Frontal cortex (tissue), 3 donors: ENCODE measurements at regions not wholly inside any gene's neighbourhood (a gene's known extent, or its start where the extent isn't known, plus 50 kb on each side); places are given as distances from the start of the nearest gene placed in this dataset.
"Not testable (repeated sequence)": the region's sequence is repeated elsewhere in the genome, so short reads cannot be mapped to it uniquely, and the experiment has no call there.

Source experiments
- DNase-seq, 2 donors: peaks; one replicate each; pipeline ENCODE4 v3.0.0; 2012; ENCODE audit warnings: low spot score in 2 of 2
- FAIRE-seq: peaks from 2 replicates; lab custom pipeline; 2012; peaks lifted over from hg19 to GRCh38; lab: Jason Lieb, UNC
- donor health status: control.
- donor health status: control.
- donor health status: control.

DNA sequence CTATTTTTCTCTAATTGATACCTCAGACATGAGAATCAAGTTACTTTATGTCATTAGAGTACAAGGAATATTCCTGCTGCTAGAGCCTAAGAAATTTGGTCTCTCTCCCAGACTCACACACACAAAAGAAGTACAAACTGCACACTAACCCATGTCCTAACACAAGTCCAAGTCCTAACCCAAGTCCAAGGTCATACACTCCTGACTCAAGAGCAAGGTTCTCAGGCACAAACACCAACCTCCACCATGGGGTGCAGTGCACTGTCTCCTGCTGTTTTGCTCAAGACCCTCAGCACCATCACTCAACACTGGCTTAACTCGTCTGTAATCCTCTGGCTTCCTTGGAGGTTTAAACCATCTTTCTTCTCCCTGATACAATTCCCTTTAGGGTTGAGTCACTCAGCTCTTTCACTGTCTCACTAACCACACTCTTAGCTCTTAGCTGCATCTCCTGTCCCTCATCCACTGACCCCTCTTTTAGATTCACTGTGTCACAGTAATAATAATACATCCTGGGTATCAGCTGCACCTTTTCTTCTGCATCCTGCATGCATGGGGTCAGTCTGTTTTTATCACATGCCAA is 129.8 kb downstream of the BCL2L11 start:
- FAIRE-seq (no peak), DNase-seq (no peak)

DNA sequence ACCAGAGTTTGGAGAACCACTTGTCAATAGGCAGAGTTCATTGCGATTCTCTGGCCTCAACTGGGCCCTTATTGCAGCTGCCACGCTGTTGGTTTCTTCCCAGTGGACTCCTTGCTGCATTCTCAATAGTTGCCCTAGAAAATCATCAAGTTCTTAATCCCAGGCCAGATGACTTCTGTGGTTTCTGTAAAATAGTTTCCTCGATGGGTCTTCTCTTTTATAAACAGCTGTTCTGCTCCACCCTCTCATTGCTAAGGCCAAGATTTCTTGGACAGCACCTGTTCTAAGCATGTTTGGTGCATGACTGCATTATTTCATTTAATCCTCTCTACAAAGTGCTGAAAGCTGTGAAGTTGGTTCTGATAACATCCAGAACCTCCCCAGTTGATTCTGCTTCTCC is 131.0 kb downstream of the BCL2L11 start:
- DNase-seq = no peak
- no peak for FAIRE-seq

DNA sequence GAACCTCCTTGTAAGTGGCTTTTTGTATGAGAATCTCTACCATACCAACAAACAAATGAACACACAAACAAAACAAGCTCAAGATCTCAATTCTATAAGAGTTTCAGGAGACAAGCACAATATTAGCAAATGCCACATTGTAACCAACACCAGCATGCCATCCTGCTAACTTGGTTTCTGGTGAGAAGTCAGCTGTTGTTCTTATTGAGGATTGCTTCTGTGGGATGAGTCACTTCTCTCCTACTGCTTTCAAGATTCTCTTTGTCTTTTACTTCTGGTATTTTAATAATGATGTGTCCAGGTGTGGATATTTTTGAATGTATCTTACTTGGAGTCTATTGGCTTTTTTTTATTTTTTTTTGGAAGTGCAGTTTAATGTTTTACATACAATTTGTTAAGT is 131.7 kb downstream of the BCL2L11 start:
- no peak for FAIRE-seq
- no peak for DNase-seq

DNA sequence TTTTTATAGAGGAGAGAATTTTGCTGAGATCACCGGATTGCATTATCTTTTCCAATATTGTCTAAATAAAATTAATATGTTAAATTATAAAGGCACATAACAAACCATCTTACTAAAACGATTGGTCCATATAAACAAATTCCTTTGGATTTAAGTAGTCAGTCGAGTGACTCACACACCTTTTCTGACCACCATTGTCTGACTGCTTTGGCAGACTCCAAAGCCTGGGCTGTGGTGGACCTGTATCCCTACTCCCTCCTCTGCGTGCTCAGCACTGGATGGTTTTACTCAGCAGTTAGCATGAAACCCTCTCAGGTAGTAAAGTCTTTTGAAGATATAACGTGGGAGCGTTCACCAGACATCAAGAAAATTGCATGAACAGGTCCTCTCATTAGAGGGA is 134.2 kb downstream of the BCL2L11 start:
- FAIRE-seq, DNase-seq: not testable (repeated sequence)

DNA sequence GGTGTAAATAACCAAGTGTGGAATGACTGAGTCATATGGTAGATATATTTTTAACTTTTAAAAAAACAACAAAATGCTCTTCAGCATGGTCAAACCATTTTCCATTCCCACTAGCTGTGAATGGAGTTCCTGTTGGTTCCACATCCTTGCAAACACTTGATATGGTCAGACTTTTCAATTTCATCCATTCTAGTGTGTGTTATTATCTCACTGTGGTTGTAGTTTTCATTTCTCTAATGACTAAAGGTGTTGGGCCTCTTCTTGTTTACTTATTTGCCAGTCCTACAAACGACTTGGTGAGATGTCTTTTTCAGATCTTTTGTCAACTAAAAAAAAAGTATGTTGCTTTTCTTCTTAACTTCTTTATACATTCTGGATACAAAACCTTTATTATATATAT is 135.9 kb downstream of the BCL2L11 start:
- not testable (repeated sequence) for DNase-seq, FAIRE-seq

DNA sequence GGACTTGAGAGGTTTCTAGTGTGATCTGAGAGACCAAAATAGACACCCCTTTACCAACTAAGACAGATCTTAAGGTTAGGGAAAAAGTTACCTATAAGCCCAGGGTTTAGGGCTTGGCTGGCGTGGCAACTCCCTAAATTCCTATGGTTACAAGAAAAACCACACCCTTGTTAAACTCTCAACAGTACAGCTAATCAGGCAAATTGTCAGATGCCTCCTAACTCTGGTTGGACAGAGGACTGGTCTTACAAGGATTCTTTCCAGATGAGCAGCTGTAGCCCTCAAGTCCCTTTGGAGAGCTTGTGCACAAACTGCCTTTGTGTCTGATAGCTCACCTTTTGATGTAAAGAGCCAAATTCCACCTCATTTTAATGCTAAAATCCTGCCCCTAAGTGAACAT is 136.9 kb downstream of the BCL2L11 start:
- DNase-seq, FAIRE-seq: not testable (repeated sequence)

DNA sequence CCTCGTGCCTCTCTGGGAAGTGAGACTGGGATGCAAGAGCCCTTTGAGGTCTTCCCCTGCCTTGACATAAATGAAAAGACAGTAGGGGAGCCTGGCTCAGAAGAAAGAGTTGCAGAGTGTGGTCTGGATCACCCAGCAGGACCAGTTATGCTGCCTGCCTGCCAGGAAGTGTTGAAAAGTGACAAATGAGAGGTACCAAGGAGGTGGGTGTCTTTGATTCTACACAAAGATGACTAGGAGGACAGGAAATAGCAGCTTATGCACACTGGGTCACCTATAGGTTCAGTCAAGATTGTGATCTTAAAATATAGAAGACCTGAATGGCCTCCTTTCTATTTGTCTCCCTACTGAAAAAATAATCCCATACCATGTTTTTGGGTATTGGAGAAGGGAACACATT is 137.6 kb downstream of the BCL2L11 start:
- not testable (repeated sequence) for DNase-seq, FAIRE-seq

DNA sequence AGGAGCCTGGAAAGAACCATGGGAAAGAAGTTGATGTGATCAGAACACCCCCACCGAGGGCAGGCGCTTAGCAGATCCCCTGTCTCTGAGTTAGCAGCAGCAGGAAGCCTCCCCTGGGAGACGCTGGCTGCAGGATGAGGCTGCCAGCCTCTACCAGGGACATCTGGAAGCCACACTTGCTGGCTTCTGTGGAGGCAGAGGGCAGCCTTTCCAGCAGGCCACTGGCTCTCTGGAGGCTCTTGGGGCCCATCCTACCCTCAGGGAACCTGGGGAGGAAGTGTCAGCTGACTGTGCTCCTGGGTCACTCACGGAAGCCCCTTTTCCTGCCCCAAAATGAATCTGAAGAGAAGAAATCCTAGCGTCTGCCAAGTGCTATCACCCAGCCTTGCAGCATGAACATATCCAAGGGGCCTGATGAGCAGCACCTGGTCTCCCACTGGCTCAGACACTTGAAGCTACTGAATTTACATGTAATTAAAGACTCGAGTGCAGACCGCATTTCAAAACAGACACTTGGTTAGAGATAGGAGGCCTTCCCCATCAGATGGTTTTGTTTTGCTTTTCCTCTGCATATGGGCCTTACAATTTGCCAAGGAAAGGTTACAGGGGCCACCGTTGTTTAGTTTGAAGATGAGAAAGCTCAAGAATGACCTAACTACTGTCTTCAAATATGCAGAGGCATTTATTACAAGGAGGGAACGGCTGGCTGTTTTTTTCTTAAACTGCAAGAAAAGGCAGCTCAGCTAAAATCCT is 142.1 kb downstream of the BCL2L11 start:
- not testable (repeated sequence) for FAIRE-seq, DNase-seq

DNA sequence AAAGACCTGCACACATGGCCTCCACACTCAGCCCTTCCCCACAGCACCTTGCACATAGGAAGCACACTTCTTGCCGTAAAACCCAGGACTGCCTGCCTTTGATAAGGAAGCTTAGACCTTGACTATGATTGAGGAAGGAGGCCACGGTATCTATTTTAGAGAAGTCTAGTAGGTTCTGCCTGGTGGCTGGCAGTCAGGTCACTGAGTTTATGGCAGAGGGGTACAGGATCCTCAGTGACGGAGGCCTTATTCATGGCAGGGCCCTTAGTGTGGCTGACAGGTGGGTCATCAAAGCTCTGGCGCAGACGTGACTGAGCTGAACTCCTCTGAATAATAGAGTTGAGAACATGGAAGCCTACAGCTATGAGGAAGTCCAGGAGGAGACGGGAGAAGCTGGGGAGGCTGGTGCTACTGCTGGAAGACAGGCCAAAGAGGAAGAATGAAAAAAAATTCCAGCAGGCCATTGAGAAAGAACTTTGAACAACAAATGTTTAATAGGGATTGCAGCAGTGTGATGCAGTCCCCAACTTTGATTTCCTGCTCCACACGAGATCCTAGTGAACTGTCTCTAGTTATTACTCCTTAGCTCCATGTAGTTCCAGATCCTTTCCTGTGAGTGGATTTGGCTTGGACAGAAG is 142.8 kb downstream of the BCL2L11 start:
- FAIRE-seq, DNase-seq: not testable (repeated sequence)

DNA sequence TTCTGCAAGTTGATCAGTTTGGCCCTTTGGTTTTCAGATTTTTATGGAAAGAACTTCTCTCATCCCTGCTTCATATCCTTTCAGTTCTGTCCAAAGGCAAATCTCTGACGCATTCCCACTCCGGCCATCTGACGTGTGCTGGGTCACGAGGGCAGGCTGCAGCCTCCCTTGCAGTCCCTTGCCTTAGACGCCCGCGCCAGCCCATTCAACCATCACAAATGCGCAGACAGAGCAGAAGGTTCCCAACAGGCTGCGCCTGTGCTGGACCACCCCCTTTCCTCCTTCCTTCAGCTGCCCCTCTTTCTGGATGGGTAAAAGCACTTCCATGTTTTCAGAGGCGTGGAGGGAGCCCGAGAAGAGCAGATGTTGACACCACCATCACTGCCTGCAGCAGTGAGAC is 144.2 kb downstream of the BCL2L11 start:
- DNase-seq, FAIRE-seq: not testable (repeated sequence)

DNA sequence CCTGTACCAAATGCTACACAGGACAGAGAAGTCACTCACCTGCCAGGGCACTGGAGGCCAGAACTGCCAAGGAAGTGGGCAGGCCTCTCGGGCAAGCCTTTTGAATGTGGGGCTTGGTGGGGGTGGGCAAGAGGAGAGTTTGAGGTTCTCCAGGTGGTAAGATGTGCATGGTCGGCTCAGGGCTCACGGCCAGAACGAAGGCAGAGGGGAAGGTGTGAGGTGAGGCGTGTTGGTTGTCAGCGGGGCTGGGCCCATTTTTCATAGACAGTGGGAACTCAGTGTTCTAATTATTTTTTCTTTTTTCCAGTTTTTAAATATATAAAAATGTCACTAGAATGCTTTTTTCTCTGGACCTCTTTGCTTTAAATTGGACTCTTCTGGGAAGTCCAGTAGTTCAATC is 145.8 kb downstream of the BCL2L11 start:
- not testable (repeated sequence) for DNase-seq, FAIRE-seq

DNA sequence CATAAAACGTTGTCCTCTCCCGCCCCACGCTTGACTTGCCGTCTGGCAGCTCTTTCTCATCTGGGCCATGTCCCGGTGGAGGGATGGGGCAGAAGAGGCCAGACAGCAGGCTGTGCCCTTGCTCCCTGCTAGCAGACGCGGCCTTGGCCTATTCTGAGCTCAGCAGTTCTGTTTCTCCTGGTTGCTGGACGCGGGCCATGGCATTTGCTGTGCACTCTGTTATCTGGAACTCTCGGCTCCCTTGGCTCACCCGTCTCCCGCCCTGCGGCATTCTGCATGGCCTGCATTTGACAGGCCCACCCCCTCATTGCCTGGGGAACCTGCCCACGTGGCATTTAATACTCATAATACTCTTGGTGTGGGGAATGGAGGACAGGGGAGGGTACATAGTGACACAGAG is 146.3 kb downstream of the BCL2L11 start:
- not testable (repeated sequence) for FAIRE-seq
- peak in 1 of 2 donors; percentile 14 for DNase-seq

DNA sequence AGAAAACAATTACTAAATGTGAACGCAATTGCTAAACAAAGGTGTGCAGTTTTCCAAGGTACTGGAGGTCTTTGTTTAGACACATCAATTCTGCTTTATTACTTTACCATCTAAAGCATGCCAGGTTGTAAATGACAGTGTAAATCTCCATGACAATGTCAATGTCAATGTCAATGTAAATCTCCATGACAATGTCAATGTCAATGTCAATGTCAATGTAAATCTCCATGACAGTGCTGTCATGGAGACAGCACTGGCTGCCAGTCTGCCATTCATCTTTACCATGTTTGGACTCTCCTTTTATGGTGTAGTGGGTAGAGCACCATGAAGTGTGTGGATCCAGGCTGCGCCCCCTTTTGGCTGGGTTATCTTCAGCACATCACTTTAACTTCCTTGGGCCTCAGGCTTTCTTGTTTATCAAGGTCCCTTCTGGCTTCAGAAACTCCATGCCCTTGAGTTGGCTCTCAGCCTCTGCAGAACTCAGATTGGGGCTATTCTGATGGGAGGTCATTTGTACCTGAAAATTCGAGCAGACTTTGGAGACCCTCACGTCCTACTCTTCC is 149.1 kb downstream of the BCL2L11 start:
- DNase-seq, FAIRE-seq: not testable (repeated sequence)

DNA sequence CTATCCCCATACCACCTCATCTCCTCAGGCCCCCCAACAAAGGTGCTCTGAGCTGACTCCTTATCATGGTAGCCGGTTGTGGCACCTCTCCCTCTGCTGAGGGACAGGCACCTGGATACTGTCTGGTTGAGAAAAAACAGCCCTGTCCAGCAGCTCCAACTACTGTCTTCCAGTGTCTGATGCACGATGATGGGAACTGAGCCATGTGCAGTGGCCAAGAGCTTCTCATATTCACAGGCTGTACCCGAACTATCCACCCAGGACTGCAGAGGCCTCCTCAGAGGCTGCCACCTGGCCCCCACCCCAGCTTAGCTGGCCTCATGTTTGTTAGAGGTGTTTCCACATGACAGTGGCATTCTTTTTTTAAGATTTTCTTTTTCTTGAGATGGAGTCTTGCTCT is 149.9 kb downstream of the BCL2L11 start:
- not testable (repeated sequence) for DNase-seq, FAIRE-seq

DNA sequence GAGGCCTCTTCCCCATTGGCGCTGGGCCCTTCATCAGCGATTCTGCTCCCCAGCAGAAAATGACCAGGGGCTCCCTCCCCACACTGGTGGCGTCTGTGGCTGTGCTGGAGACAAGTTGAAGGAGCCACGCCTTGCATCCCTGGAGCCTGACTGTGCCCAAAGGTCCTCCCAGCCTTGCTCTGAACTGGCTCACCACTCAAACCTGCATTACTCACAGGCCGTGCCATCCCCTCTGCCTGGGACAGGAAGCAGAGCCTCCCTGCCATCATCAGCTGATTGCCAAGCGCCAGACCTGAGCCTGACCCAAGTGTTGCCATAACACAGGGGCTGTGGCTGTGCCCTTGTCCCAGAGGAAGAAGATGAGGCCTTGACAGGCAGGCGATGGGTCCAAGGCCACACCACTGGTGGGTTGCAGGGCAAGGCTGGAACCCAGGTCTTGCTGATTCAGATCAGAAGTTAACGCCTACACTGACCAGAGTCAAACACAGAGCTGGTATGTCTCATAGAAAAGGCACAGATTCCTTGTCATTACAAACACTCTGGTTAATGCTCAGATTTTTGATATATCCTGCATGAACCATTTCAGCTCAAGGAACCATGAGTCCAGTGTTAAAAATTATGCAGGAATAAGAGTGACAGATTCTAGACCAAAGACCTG is 151.1 kb downstream of the BCL2L11 start:
- FAIRE-seq, DNase-seq: not testable (repeated sequence)

DNA sequence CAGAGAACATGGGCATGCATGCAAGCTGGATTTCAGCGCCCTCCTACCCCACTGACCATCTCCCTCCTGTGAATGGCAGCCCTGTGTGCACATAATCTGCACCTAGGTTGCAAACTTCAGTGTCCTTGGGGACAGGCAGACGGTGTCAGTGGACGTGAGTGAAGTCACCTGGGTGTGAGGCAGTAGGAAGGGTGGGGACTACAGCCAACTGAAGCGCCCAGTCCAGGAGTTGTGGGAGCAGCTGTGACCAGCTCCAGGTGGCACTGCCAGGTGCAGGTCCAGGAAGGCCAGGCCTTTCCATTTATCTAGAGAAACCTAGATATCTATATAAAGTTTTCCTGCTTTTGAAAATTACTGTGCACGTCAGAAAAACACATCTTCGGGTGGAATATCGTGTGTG is 152.3 kb downstream of the BCL2L11 start:
- FAIRE-seq, DNase-seq: not testable (repeated sequence)

DNA sequence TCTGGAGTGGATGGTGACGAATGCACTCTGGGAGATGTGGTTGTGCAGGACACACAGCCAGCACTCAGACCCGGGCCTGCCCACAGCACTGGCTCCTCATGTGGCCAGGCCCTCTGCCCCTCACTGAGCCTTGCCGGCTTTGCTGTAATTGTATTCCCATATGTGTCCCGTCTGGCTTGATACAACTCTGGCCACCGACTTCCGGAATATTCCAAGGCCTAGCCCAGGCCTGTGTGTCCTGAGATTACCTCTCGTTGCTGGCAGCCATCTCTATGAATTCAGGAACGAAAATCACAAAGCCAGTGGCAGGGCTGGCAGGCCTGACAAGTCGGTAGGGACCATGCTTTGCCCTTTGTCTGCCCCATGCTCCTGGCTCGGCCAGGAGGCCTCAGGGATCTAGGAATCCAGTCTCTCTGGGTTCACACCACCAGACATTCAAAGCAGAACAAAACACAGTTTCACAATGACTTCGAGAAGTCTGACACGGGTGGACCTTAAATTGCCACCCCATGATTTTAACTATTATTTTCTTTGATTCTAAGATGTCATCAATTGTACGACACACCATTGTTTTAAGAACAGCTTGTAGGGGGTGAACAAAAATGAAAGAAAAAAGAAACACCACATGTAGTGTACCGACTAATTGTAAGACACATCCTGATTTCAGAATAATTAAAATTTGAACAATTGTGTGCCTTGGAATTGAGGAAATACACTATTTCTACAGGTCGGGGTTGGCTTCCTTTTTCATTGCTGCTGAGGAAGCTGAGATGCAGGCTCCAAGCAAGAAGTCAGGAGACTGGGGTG is 154.5 kb downstream of the BCL2L11 start:
- not testable (repeated sequence) for FAIRE-seq, DNase-seq

DNA sequence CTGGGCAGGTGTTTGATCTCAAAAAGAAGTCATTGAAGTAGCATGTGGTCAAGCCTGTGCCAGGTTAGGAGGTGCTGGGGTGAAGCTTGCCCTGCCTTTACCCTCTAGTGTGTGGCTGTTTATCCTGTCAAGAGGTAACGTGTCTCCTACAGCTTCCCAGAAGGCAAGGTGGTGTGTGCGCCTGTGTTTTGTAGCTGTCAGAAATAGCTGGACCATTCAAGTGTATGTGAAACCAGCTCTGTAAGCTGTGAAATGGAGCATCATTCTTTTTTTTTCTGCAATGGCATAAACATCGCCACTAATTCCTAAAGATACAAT is 155.1 kb downstream of the BCL2L11 start:
- DNase-seq, FAIRE-seq: not testable (repeated sequence)

DNA sequence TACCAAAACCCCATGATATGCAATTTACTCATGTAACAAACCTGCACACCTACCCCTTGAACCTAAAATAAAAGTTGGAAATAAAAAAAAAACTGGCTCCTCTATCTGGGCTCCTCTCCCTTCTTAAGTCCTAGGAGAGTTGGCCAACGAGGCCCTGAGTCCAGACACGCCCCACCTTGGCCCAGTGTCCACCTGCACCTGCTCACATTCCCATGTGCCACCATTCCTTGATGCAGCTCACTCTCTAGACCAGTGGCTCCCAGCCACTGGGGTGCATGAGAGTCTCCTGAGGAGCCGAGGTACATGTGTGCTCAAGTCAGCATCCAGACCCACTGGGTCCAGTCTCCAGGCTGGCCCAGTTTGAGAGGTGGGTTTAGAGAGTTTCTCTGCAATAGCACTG is 157.4 kb downstream of the BCL2L11 start:
- DNase-seq, FAIRE-seq: not testable (repeated sequence)
